GM12874 (cell line): ENCODE measurements at regions not wholly inside any gene's neighbourhood (a gene's known extent, or its start where the extent isn't known, plus 50 kb on each side); places are given as distances from the start of the nearest gene placed in this dataset.

ENCODE experiments used
- TF ChIP-seq, protein P1 (sequence below): IDR thresholded peaks from 2 replicates; pipeline ENCODE4 v1.5.1; 2011; ENCODE audit warnings: low read depth, mild to moderate bottlenecking, control low read depth, low read length, moderate library complexity; ENCODE audit not compliant: insufficient read depth

DNA sequence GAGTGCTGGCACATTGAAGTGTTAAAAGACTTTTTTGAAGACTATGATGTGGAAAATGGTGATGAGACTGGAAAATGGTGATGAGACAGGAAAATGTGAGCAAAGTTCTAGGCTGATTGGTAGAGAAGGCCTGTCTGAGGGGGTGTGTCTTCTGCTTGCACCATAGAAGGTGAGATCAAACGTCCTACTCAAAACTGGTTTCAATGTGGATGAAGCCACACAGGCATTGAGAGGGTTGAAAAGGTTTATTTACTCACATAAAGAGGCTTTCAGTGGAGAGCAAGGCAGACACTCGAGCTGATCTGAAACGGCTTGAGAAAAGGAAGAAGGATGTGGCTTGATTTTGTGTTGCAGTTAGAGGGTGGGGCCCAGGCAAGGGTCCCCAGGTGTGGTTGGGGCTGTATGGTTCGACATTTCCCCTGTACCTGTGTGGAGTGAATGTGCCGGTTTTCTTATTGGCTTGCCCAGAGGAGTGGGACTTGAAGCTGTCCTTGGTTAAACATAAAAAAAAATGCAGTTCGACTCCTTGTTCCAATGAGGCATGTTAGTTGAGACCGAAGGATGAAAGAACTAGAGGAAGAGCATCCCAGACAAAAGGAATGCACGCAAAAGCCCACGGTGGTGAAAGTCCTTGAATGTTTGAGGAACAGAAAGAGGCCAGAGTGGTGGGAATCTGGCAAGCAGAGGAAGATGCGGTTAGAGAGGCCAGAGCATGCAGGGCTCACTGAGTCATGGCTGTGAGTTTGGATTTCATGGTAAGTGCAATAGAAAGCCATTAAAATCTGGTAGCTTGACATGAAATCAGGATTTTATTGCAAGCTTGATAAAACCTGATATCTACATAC, 172.3 kb downstream of the EPM2A start:
- TF ChIP-seq, protein P1, sequence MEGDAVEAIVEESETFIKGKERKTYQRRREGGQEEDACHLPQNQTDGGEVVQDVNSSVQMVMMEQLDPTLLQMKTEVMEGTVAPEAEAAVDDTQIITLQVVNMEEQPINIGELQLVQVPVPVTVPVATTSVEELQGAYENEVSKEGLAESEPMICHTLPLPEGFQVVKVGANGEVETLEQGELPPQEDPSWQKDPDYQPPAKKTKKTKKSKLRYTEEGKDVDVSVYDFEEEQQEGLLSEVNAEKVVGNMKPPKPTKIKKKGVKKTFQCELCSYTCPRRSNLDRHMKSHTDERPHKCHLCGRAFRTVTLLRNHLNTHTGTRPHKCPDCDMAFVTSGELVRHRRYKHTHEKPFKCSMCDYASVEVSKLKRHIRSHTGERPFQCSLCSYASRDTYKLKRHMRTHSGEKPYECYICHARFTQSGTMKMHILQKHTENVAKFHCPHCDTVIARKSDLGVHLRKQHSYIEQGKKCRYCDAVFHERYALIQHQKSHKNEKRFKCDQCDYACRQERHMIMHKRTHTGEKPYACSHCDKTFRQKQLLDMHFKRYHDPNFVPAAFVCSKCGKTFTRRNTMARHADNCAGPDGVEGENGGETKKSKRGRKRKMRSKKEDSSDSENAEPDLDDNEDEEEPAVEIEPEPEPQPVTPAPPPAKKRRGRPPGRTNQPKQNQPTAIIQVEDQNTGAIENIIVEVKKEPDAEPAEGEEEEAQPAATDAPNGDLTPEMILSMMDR: no peak

DNA sequence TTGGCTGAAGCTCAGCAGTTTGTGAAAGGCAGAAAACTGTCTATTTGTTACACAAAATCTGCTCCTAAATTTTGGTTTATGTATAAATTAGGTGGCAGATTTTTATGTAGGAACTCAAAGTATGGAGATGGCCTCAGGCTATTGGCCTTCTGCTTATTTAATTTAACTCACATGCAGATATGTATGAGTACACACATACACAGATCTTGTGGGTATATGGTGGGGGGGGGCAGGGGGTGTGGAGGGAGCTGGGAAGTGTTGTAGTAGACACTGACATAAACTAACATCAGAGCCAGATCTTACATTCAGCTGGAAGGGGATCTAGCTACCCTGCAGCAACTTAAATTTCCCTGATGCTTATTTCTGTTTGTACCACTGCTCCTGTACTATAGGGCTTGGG, 170.8 kb downstream of the EPM2A start:
- TF ChIP-seq, protein P1: no peak

DNA sequence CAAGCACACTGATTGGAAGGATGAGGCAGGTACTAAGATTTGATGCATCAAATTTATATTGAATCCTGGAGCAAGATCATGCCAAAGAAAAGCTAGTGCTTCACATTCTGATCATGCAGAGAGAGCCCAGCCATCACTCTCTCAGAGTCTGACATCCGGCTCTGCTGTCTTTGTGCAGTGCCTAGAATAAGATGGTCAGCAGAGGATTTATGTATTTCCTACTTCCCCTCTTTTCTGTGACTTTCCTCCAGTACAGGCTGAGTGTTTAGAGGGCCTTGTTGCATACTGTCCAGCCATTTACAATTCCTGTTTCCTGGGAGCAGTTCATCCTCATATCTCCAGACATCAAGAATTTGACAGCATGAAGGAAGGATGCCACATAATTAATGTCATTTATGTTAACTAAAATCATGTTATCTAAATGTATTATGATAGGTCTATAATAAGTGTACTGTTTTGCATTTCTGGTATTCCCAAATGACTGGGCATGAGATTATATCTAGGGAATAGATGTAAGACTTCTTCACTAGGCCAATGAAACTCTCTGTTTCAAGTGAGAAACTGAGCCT, 167.6 kb downstream of the EPM2A start:
- TF ChIP-seq, protein P1: no peak

DNA sequence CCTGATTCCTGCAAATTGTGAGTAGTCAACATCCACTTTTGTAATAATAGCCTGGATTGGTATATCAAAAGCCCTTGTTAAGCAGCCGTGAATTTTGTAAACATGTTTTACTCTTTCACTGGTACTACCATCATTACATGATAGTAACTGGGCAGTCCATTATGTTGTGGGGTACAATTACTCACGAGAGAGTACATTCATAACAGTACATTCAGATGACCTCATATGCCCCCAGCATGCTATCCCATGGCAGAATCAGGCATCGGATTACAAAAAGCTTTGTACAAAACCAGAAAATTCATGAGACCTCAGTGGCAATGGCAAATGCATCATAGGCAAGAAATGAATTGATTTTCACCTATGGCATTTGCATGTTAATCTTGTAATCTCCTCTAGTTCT, 166.2 kb downstream of the EPM2A start:
- TF ChIP-seq, protein P1: no peak
